GM12878 (cell line): ENCODE measurements at regions not wholly inside any gene's neighbourhood (a gene's known extent, or its start where the extent isn't known, plus 50 kb on each side); places are given as distances from the start of the nearest gene placed in this dataset.

ENCODE experiments used
- ATAC-seq: fragments of 200-7000 bp; cut with Tn5 transposase; 3 replicates; pipeline ENCODE4 v1.9.1; 2020; ENCODE audit warnings: mild to moderate bottlenecking, moderate library complexity
- BruUV-seq: library from RNA; stranded (reverse); fragments of 400-500 nt; replicated peaks from 2 replicates; lab custom pipeline; 2021; lab: Mats Ljungman, UMichigan
- CTCF ChIA-PET: fragments of 300-600 bp; sonication (Branson Sonifier 250); formaldehyde crosslinking; extraction: SDS; loops from one replicate; lab custom pipeline; 2021; ENCODE audit warnings: inconsistent platforms; lab: Yijun Ruan, JAX
- POLR2A ChIA-PET: fragments of 350-600 bp; formaldehyde crosslinking; extraction: SDS; loops from one replicate; lab custom pipeline; 2021; ENCODE audit warnings: inconsistent platforms; lab: Charles Lee
- RAD21 ChIA-PET: fragments of 300-600 bp; sonication (Branson Sonifier 250); formaldehyde crosslinking; loops from one replicate; lab custom pipeline; 2023; ENCODE audit warnings: antibody characterized with exemption; ENCODE audit not compliant: unreplicated experiment; lab: Charles Lee
- SMC1A ChIA-PET: fragments of 300-600 bp; sonication (Branson Sonifier 250); formaldehyde crosslinking; loops from one replicate; lab custom pipeline; 2023; ENCODE audit not compliant: unreplicated experiment, uncharacterized antibody; lab: Charles Lee
- DNase-seq: peaks from one replicate; pipeline ENCODE4 v3.0.0-alpha.2; 2011; ENCODE audit warnings: low read depth, low spot score
- FAIRE-seq: peaks from 3 replicates; lab custom pipeline; 2011; peaks lifted over from hg19 to GRCh38; lab: Jason Lieb, UNC
- H2AFZ ChIP-seq: 2 replicates; pipeline ENCODE4 v1.6.0; 2011; ENCODE audit warnings: low read depth, low read length, control low read depth; ENCODE audit not compliant: control insufficient read depth
- H3K27ac ChIP-seq: 2 replicates; pipeline ENCODE4 v1.5.1; 2011; ENCODE audit warnings: control low read depth; ENCODE audit not compliant: control insufficient read depth, insufficient read depth
- H3K27me3 ChIP-seq, 2 experiments: replicated peaks in 1 of 2; 2 replicates each; pipeline versions ENCODE4 v1.6.0 to v1.6.1; 2011; ENCODE audit warnings: low read length in 1 of 2; ENCODE audit not compliant: control insufficient read depth in 2 of 2, insufficient read depth in 2 of 2
- H3K36me3 ChIP-seq, 2 experiments: 2 replicates each; pipeline ENCODE4 v1.5.1; 2011; ENCODE audit warnings: low read length in 1 of 2; ENCODE audit not compliant: control insufficient read depth in 2 of 2, insufficient read depth in 2 of 2
- H3K4me1 ChIP-seq: 2 replicates; pipeline ENCODE4 v1.6.1; 2011; ENCODE audit warnings: mild to moderate bottlenecking, low read length, moderate library complexity, mixed read lengths; ENCODE audit not compliant: control insufficient read depth, insufficient read depth
- H3K4me2 ChIP-seq: 2 replicates; pipeline ENCODE4 v1.6.0; 2011; ENCODE audit warnings: control low read depth; ENCODE audit not compliant: control insufficient read depth, insufficient read depth
- H3K4me3 ChIP-seq: fragments of 200-600 bp; sonication (generic); 2 replicates; pipeline ENCODE4 v1.5.1; 2016
- H3K79me2 ChIP-seq: 2 replicates; pipeline ENCODE4 v1.6.0; 2011; ENCODE audit warnings: low read length; ENCODE audit not compliant: control insufficient read depth, insufficient read depth
- H3K9ac ChIP-seq: 2 replicates; pipeline ENCODE4 v1.8.0; 2011; ENCODE audit warnings: low read length, control low read depth, mixed read lengths; ENCODE audit not compliant: control insufficient read depth, insufficient read depth
- H3K9me3 ChIP-seq: replicated peaks from 3 replicates; pipeline ENCODE4 v1.5.1; 2011; ENCODE audit warnings: mild to moderate bottlenecking, low read length; ENCODE audit not compliant: control insufficient read depth, insufficient read depth
- H4K20me1 ChIP-seq: 2 replicates; pipeline ENCODE4 v1.6.0; 2011; ENCODE audit not compliant: control insufficient read depth, insufficient read depth
- MYB ChIP-seq: fragments of 150-350 bp; IDR thresholded peaks from 2 replicates; pipeline ENCODE4 v1.6.1; 2014; ENCODE audit warnings: mild to moderate bottlenecking, low read depth, low read length, borderline replicate concordance
- PAX8 ChIP-seq: fragments of 450-650 bp; IDR thresholded peaks from 2 replicates; pipeline ENCODE4 v1.6.1; 2017; ENCODE audit warnings: mild to moderate bottlenecking, moderate library complexity
- POU2F2 ChIP-seq: IDR thresholded peaks from 3 replicates; pipeline ENCODE4 v1.6.1; 2011; ENCODE audit warnings: low read depth, mild to moderate bottlenecking, low read length, borderline replicate concordance
- RUNX3 ChIP-seq: IDR thresholded peaks from 2 replicates; pipeline ENCODE4 v1.6.1; 2012; ENCODE audit warnings: low read length, inconsistent platforms
- ZNF24 ChIP-seq: fragments of 450-650 bp; IDR thresholded peaks from 2 replicates; pipeline ENCODE4 v1.6.1; 2017; ENCODE audit warnings: antibody characterized with exemption, mild to moderate bottlenecking
- WGBS: methylation state at CpG from one replicate; pipeline ENCODE4 v1.1.6; 2016; ENCODE audit warnings: low lambda C conversion rate; ENCODE audit not compliant: insufficient replicate concordance, insufficient coverage; ENCODE audit errors: missing lambda C conversion rate; 5-methylcytosine and 5-hydroxymethylcytosine counted together
- in situ Hi-C: fragments of 300-500 bp; cut with MboI; formaldehyde crosslinking; loops from 9 replicates; pipeline ENCODE4 v1.14.3; 2018; ENCODE audit warnings: mixed read lengths
- intact Hi-C: fragments of 100-400 bp; cut with micrococcal nuclease; formaldehyde crosslinking; loops from one replicate; pipeline ENCODE4 v1.14.2; 2022; ENCODE audit not compliant: unreplicated experiment
- TF ChIP-seq, protein P1 (sequence below): fragments of 150-350 bp; IDR thresholded peaks from 2 replicates; pipeline ENCODE4 v1.6.1; 2014; ENCODE audit warnings: mild to moderate bottlenecking, low read depth, low read length
- TF ChIP-seq, protein P2 (sequence below): fragments of 450-650 bp; IDR thresholded peaks from 2 replicates; pipeline ENCODE4 v1.6.1; 2016; ENCODE audit warnings: mild to moderate bottlenecking
- TF ChIP-seq, protein P3 (sequence below): IDR thresholded peaks from 2 replicates; pipeline ENCODE4 v1.6.1; 2011; ENCODE audit warnings: low read depth, mild to moderate bottlenecking, low read length, moderate library complexity, borderline replicate concordance; ENCODE audit errors: extremely low read depth

DNA sequence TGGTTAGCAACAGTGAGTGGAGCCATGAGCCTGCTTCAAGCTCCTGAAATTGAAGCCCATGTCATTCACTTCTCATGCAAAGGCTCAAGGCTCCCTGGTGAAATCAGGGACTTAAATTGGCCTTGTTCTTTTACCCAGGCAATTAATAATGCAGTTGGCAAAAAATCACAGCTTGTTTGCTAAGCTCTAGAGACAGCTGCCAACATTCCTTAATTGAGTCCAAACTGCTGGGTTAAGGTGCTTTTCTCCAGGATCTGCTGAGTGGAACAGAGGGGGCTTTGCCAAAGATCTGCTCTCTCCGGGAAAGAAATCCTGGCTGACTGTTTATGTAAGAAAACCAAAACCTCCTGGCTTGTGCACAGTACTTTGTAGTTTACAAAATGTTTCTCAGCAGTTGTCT, 257.6 kb upstream of the GHITM start:
- ChIA-PET RAD21 (no interaction called here), CTCF (no interaction called here), SMC1A (interaction anchor here (2.0 kb wide), 1 partner anchor 10 kb away, joined by 4 read pairs; no protein-coding TSS in a partner anchor), POLR2A (no interaction called here)
- TF ChIP-seq, protein P1, sequence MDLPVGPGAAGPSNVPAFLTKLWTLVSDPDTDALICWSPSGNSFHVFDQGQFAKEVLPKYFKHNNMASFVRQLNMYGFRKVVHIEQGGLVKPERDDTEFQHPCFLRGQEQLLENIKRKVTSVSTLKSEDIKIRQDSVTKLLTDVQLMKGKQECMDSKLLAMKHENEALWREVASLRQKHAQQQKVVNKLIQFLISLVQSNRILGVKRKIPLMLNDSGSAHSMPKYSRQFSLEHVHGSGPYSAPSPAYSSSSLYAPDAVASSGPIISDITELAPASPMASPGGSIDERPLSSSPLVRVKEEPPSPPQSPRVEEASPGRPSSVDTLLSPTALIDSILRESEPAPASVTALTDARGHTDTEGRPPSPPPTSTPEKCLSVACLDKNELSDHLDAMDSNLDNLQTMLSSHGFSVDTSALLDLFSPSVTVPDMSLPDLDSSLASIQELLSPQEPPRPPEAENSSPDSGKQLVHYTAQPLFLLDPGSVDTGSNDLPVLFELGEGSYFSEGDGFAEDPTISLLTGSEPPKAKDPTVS: no peak
- TF ChIP-seq MYB (no peak), ZNF24 (no peak), PAX8 (no peak), RUNX3 (no peak), POU2F2 (no peak)
- TF ChIP-seq, protein P2, sequence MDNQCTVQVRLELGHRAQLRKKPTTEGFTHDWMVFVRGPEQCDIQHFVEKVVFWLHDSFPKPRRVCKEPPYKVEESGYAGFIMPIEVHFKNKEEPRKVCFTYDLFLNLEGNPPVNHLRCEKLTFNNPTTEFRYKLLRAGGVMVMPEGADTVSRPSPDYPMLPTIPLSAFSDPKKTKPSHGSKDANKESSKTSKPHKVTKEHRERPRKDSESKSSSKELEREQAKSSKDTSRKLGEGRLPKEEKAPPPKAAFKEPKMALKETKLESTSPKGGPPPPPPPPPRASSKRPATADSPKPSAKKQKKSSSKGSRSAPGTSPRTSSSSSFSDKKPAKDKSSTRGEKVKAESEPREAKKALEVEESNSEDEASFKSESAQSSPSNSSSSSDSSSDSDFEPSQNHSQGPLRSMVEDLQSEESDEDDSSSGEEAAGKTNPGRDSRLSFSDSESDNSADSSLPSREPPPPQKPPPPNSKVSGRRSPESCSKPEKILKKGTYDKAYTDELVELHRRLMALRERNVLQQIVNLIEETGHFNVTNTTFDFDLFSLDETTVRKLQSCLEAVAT: no peak
- TF ChIP-seq, protein P3, sequence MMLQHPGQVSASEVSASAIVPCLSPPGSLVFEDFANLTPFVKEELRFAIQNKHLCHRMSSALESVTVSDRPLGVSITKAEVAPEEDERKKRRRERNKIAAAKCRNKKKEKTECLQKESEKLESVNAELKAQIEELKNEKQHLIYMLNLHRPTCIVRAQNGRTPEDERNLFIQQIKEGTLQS: no peak
- Histone ChIP-seq H4K20me1 (no peaks in the 10 kb centered on the region), H3K4me1 (no peaks in the 10 kb centered on the region), H3K4me3 (no peak overlapping the region), H2AFZ (no peak overlapping the region), H3K9ac (no peak overlapping the region), H3K4me2 (no peak overlapping the region), H3K9me3 (no peaks in the 10 kb centered on the region), H3K36me3 (no peaks in the 10 kb centered on the region), H3K79me2 (no peaks in the 10 kb centered on the region), H3K27ac (no peak overlapping the region), H3K27me3 (no peaks in the 10 kb centered on the region)
- intact Hi-C loops (no loop called here), in situ Hi-C loops (no loop called here)
- 0% methylated on average over 1 of the region's 1 CpG for WGBS
- BruUV-seq: no TSS peak
- no peak for FAIRE-seq
- DNase-seq: no peak
- ATAC-seq: no peak
